Caco-2 (cell line): ENCODE measurements at regions not wholly inside any gene's neighbourhood (a gene's known extent, or its start where the extent isn't known, plus 50 kb on each side); places are given as distances from the start of the nearest gene placed in this dataset.

Experiments
- BruUV-seq: library from RNA; stranded (reverse); fragments of 400-500 nt; replicated peaks from 2 replicates; lab custom pipeline; 2021; lab: Mats Ljungman, UMichigan
- CTCF ChIA-PET: fragments of 300-600 bp; sonication (Branson Sonifier 250); formaldehyde crosslinking; loops from one replicate; lab custom pipeline; 2022; ENCODE audit warnings: antibody characterized with exemption; lab: Charles Lee
- POLR2A ChIA-PET: fragments of 300-600 bp; sonication (Branson Sonifier 250); formaldehyde crosslinking; loops from one replicate; lab custom pipeline; 2022; ENCODE audit warnings: antibody characterized with exemption; lab: Charles Lee
- DNase-seq, 2 experiments: peaks; one replicate each; pipeline versions ENCODE4 v3.0.0 to v3.0.0-alpha.2; 2020 to 2022
- H3K27me3 ChIP-seq: replicated peaks from 2 replicates; pipeline ENCODE4 v1.6.0; 2011; ENCODE audit warnings: low read length; ENCODE audit not compliant: control insufficient read depth, insufficient read depth
- H3K36me3 ChIP-seq: 2 replicates; pipeline ENCODE4 v1.5.1; 2011; ENCODE audit warnings: low read length; ENCODE audit not compliant: control insufficient read depth, insufficient read depth
- H3K4me1 ChIP-seq: fragments of 250-450 bp; sonication (Bioruptor Pico); 2 replicates; pipeline ENCODE4 v1.5.1; 2020; ENCODE audit warnings: mild to moderate bottlenecking
- H3K4me3 ChIP-seq: 2 replicates; pipeline ENCODE4 v1.5.1; 2011; ENCODE audit warnings: low read depth, mild to moderate bottlenecking, control low read depth, low read length
- H3K9me3 ChIP-seq: fragments of 250-450 bp; sonication (Bioruptor Pico); 2 replicates; pipeline ENCODE4 v1.5.1; 2020; ENCODE audit warnings: mild to moderate bottlenecking, moderate library complexity
- H3K27ac Mint-ChIP-seq: one replicate; pipeline ENCODE4 v1.8.0; 2022; ENCODE audit warnings: mixed read lengths; ENCODE audit not compliant: unreplicated experiment
- H3K27me3 Mint-ChIP-seq: one replicate; pipeline ENCODE4 v1.8.0; 2022; ENCODE audit warnings: mixed read lengths; ENCODE audit not compliant: insufficient read depth, unreplicated experiment
- H3K36me3 Mint-ChIP-seq: one replicate; pipeline ENCODE4 v1.8.0; 2022; ENCODE audit warnings: mild to moderate bottlenecking, mixed read lengths; ENCODE audit not compliant: insufficient read depth, unreplicated experiment
- H3K4me1 Mint-ChIP-seq: one replicate; pipeline ENCODE4 v1.8.0; 2022; ENCODE audit warnings: low read depth, mixed read lengths; ENCODE audit not compliant: unreplicated experiment
- H3K4me3 Mint-ChIP-seq: one replicate; pipeline ENCODE4 v1.8.0; 2022; ENCODE audit warnings: mild to moderate bottlenecking, moderate library complexity, mixed read lengths; ENCODE audit not compliant: unreplicated experiment
- H3K9me3 Mint-ChIP-seq: one replicate; pipeline ENCODE4 v1.8.0; 2022; ENCODE audit warnings: mixed read lengths; ENCODE audit not compliant: unreplicated experiment
- CTCF ChIP-seq, 2 experiments: fragments of 200-600 bp in 1 of 2; IDR thresholded peaks; 1 replicate in 1 of 2; 2 replicates in 1 of 2; pipeline versions ENCODE4 v1.5.1 to v1.8.0; 2011 to 2022; ENCODE audit warnings: antibody characterized with exemption in 1 of 2, control low read depth in 1 of 2, inconsistent platforms in 1 of 2, low read depth in 1 of 2, low read length in 1 of 2, mild to moderate bottlenecking in 1 of 2, moderate library complexity in 1 of 2; ENCODE audit not compliant: insufficient read depth in 1 of 2, severe bottlenecking in 1 of 2, unreplicated experiment in 1 of 2
- intact Hi-C: fragments of 100-400 bp; cut with micrococcal nuclease; formaldehyde crosslinking; loops from one replicate; pipeline ENCODE4 v1.10.0; 2022; ENCODE audit not compliant: unreplicated experiment

- H3K4me1 ChIP-seq, result no peaks in the 10 kb centered on the region
- POLR2A ChIA-PET, result no interaction called here
- intact Hi-C loops, result no loop called here
- no peaks in the 10 kb centered on the region for H3K9me3 Mint-ChIP-seq
- H3K4me3 Mint-ChIP-seq, result no peak overlapping the region
- no TSS peak for BruUV-seq
- no peak overlapping the region for H3K27ac Mint-ChIP-seq
- no peak overlapping the region for H3K4me3 ChIP-seq
- TF ChIP-seq CTCF (IDR thresholded peaks at IDR 0.05; ENCODE audit: insufficient read depth in 1 of 2, low read depth in 1 of 2, low read length in 1 of 2, severe bottlenecking in 1 of 2, unreplicated experiment in 1 of 2), result no peak
- H3K27me3 ChIP-seq, result no peaks in the 10 kb centered on the region
- peaks cover 4% of the 10 kb centered on the region for H3K27me3 Mint-ChIP-seq
- CTCF ChIA-PET, result no interaction called here
- no peaks in the 10 kb centered on the region for H3K4me1 Mint-ChIP-seq
- H3K36me3 ChIP-seq, result no peaks in the 10 kb centered on the region
- H3K36me3 Mint-ChIP-seq, result no peaks in the 10 kb centered on the region
- no peak for DNase-seq
- H3K9me3 ChIP-seq, result no peaks in the 10 kb centered on the region
These were observed 859.9 kb downstream of the FAT4 start for GRCh38 chr4:126174627-126175026.

- Mint-ChIP-seq H3K36me3 (no peaks in the 10 kb centered on the region), H3K27ac (no peak overlapping the region), H3K4me1 (no peaks in the 10 kb centered on the region), H3K4me3 (no peak overlapping the region), H3K9me3 (no peaks in the 10 kb centered on the region), H3K27me3 (peaks cover 4% of the 10 kb centered on the region)
- POLR2A ChIA-PET, result no interaction called here
- no peak for DNase-seq
- BruUV-seq, result no TSS peak
- Histone ChIP-seq H3K9me3 (no peaks in the 10 kb centered on the region), H3K36me3 (no peaks in the 10 kb centered on the region), H3K27me3 (no peaks in the 10 kb centered on the region), H3K4me1 (no peaks in the 10 kb centered on the region), H3K4me3 (no peak overlapping the region)
- CTCF ChIA-PET, result no interaction called here
- TF ChIP-seq CTCF (IDR thresholded peaks at IDR 0.05; ENCODE audit: insufficient read depth in 1 of 2, low read depth in 1 of 2, low read length in 1 of 2, severe bottlenecking in 1 of 2, unreplicated experiment in 1 of 2), result no peak
- intact Hi-C loops, result no loop called here
These were observed 865.9 kb downstream of the FAT4 start for GRCh38 chr4:126180642-126181041.

- Histone ChIP-seq H3K4me1 (no peaks in the 10 kb centered on the region), H3K36me3 (no peaks in the 10 kb centered on the region), H3K27me3 (no peaks in the 10 kb centered on the region), H3K9me3 (no peaks in the 10 kb centered on the region), H3K4me3 (no peak overlapping the region)
- Mint-ChIP-seq H3K27me3 (no peaks in the 10 kb centered on the region), H3K4me3 (no peak overlapping the region), H3K4me1 (no peaks in the 10 kb centered on the region), H3K9me3 (no peaks in the 10 kb centered on the region), H3K27ac (no peak overlapping the region), H3K36me3 (no peaks in the 10 kb centered on the region)
- no TSS peak for BruUV-seq
- TF ChIP-seq CTCF (IDR thresholded peaks at IDR 0.05; ENCODE audit: insufficient read depth in 1 of 2, low read depth in 1 of 2, low read length in 1 of 2, severe bottlenecking in 1 of 2, unreplicated experiment in 1 of 2), result no peak
- intact Hi-C loops, result no loop called here
- ChIA-PET CTCF (no interaction called here), POLR2A (no interaction called here)
- no peak for DNase-seq
These were observed 867.6 kb downstream of the FAT4 start for GRCh38 chr4:126182336-126182735.
